ENCODE measurements at regions not wholly inside any gene's neighbourhood (a gene's known extent, or its start where the extent isn't known, plus 50 kb on each side); places are given as distances from the start of the nearest gene placed in this dataset.

DNA sequence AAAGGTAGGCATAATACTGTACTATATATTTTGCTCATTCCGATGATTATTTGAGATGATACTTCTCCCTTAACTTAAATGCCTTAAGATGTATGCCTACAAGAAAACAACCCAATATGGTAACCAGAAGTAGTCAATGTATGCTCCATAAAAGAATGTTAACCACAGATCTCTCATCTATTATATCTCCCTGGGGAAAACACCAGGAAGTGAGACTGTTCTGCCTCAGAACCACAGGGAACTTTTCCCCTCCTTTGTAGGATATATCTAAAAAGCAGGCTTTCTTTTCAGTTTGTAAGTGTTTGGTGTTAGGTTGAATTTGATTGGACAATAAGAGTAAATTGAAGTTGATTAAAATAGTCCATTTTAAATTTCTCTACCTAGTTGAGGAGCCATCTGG, 1160.5 kb upstream of the NXPH2 start:
- DNase-seq = no peak

DNA sequence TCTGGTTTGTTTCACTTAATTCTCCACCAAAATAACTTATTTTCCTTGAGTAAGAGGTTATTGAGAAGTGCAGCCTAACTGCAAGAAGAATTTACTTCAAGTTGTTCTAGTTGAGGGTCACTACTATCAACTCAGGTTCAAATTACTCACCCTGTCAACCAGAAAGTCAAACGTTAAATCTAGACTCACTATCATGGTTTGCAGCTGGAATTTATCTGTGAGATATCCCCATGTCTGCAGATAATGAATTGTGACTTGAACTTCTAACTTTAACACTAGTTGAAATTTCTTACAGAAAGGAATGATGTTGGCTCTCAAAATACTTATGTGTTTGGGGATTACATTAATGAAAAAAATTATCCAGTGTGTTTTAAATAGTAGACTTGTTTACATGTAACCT, 1145.7 kb upstream of the NXPH2 start:
- no peak for DNase-seq

DNA sequence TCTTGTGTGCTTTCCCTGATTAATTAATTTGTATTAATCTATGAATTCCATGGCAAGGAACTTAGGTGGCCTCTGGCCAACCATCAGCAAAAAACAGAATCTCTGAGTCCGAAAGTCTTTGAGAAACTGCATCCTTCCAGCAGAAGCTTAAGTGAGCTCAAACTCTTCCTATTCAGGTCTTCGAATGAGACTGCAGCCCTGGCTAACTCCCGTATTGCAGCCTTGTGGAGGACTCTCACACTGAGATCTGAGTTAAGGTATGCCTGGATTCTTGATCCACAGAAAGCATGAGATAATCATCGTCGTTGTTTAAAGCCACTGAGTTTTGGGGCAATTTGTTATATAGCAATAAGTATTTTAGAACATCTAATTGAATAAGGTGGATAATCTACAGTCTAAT, 1143.9 kb upstream of the NXPH2 start:
- DNase-seq = no peak

DNA sequence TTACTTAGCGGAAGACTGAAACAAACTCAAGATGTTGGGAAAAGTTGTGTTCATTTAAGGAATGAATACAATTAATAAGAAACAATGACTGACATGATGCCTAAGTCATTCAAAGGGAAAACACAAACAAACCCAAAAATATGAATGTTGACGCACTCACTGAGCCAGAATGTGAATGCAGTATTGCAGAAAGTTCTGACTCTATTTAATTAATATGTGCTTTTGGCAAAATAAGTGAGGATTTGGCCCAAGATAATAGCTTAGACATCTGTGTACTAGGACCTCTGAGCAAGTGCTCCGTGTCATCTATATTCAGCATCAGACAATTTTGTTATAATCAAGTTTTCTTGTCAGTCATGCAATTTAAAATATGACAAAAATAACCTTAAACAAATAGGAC, 1138.8 kb upstream of the NXPH2 start:
- no peak for DNase-seq

DNA sequence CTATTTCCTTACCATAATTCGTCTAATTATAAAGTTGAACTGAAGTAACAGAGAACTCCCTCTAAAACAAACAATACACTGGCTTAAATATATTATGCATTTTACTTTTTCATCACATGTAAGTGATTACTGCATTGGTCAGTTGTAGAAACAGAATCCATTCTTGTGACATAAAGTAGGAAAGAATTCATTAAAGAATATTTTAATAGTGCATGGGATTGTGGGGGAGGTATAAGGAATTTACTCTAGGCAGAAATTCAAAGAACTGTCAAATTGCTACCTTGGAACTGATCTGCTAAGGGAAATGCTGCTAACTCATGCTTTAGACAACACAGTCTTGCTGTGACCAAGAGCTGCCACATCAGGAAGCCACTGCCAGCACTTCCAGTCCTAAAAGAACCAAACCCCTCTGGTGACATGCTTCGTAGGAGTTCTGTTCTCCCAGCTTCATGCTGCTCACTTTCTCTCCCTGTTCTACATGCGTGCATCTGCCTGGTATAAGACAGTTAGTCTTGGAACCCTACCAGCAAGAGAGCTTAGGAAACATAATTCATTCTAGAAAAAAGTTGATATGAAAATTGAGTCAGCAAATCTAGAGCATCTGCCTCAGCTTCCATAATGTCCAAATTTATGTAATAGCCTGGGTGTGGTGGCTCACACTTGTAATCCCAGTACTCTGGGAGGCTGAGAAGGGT, 1137.6 kb upstream of the NXPH2 start:
- no peak for DNase-seq

DNA sequence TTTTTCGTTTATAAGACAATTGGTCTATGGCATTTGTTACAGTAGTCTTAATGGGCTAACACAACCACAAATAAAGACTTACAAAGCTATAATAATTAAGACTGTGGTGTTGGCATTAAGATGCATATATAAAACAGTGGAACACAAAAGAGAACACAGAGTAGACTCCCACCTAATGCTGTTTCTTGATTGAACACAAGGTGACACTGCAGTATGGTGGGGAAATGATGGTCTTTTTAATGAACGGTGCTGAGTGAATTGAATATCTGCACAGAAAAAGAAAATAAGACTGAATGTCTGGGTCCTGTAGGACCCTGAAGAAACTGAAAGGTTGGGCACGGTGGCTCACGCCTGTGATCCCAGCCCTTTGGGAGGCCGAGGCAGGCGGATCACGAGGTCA, 1136.6 kb upstream of the NXPH2 start:
- no peak for DNase-seq

DNA sequence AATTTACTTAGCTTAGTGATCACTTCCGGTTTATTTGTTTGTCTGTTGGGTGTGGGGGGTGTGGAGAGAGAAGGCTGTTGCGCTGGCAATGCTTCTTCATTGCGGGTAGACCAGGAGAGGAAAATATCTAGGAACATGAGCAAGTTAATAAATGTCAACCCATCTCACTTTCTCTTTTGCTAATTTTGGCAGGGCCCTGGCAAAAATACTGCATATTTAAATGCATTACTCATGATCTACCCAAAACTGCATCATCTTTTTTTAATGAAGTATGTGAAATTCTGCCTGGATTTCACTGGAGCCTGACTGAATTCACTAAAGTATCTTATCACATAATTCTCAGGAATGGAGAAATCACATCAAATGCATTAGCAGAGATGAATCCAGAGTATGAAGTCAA, 1131.0 kb upstream of the NXPH2 start:
- DNase-seq = no peak

DNA sequence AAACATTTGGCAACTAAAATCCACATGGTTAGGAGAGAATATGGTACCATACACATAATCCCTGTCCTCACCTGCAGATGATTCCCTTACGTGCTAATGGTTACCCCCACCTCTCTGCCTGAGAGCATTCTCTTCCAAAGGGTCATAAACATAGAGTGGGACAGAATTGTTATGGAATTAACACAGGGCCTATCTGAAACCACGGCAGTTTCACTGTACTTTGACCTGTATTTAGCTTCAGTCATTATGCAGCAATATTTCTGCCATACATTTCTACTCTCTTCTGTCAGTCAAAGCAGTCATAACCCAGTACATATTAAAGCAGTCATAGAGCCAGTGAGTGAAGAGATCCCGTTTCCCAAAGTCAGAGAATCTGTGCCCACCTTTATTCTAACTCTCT, 1128.9 kb upstream of the NXPH2 start:
- DNase-seq = no peak

DNA sequence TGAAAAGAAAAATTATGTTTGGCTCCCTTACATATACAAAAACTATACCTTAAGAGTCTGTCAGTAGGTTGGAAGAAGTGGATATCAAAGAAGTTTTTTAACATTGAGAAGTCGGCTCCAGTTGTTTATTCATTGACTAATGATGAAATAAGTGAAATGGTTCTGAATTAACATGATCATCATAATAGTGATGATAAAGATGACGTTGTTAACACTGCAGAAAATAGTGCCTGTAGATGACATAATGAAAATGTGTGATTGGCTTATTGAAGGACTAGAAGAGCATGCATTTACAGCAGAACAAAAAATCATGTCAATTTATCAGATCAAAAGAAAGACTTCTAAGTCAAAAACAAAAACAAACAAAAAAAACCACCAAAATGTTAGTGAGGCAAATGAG, 1125.4 kb upstream of the NXPH2 start:
- DNase-seq = no peak

DNA sequence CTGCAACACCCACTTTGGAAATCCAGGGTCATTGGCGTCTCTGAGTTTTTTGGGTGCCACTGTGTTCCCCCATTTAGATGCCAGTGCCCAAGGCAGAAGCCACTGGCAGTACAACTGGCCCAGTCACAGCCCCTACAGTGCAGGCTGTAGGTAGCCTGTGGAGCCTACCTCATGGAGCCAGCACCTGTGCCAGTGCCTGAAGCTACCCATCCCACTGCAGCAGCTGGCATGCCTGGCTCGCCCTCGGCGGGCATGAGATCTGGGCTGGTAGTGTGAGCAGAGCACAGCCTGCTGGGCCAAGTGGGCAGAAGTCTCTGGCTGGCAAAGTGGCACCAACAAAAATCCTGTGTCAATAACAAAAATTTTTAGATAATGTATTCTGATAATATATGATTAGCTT, 1111.4 kb upstream of the NXPH2 start:
- DNase-seq = no peak

DNA sequence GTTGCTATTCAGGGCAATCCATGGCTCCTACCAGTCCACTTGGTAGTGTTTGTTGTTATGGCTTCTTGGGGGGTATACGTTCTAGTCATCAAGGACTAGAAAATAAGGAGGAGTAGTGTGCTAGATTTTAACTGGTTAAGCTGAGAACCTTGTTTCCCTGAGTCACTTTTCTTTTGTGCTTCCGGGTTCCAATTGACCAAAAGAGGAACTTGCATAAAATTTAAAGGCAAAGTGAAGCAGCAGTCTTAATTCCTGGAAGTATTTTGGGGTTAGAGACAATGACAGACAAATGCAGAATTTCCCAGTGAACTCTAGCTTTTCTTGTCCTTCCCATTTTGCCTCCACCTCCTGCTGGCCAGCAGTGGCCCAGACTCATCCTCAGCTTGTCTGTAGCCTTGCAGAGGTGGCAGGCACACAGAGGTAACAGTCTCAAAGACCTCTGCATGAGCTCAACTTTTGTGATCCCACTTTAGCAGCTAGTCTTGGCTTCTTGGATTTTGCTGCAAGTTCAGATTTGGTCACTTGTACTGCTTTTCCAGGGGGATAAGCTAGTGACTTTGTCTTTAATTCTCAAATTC, 1105.8 kb upstream of the NXPH2 start:
- DNase-seq = no peak

DNA sequence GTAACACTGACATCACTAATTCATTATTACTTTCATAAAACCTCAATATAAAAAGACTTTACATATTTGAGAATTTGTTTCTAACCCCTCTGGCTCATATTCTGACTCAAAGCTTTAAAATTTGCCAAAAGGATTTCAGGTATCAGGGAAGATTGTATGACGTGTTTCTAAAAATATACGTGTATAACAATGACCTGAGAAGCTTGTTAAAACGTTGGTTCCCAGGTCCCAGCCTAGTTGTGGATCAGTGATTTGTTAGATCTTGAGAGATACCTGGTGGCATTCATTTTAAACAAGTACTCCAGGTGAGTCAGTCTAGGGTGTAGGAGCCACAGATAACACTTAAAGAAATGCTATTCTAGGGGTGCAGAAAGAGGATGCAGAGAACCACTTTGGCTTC, 1096.8 kb upstream of the NXPH2 start:
- no peak for DNase-seq

DNA sequence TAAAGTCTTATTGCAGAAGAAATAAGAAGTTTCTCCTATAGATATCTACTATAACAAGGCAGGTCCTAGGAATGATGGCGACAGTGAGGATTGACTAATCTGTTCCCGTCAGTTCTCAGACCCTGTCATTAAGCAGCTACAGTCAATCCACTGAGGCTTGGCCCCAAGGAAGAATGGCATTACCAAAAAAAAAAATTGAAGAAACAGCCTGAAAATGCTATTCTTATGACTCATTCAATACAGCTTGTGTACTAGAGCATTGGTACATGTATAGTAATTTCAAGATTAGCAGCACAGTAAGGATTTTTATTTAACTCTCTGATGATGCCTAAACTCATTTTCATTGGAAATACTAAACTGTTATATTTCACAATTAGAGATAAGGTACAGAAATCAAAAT, 1096.1 kb upstream of the NXPH2 start:
- DNase-seq = no peak

DNA sequence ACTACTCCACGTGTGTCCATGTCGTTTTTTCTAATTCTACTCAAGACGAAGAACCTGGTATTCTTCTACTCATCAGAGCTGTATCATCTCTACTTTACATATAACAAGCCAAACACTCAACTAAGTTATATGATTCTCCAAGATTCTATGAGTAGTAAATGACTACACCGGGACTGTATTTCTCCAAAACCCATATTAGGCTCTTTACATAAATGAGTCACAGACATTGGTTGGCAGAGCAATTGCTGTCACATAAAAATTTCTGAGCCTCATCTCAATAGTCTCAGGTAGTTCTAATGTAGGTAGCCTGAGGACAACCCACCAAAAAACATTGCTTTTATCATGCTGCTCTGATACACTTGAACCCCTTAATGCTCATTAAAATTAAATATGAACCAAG, 1092.3 kb upstream of the NXPH2 start:
- DNase-seq = no peak

DNA sequence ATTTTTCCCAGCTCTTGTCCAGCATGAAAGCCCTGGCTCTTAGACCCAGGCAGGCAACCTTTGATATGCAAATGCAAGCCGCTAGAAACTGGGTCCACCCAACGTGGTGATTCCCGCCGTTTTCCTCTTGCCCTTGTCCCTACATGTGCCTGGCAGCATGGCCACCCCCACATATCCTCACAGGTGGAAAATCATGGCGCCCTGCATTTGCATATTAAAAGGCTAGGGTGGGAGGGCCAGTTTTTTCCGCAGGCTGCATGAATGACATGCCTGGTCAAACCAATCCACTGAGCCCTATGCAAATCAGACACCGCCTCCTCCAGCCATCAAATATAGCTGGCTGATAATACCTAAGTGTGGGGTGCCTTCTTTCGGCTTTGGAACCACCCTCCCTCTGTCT, 1091.8 kb upstream of the NXPH2 start:
- DNase-seq = no peak

DNA sequence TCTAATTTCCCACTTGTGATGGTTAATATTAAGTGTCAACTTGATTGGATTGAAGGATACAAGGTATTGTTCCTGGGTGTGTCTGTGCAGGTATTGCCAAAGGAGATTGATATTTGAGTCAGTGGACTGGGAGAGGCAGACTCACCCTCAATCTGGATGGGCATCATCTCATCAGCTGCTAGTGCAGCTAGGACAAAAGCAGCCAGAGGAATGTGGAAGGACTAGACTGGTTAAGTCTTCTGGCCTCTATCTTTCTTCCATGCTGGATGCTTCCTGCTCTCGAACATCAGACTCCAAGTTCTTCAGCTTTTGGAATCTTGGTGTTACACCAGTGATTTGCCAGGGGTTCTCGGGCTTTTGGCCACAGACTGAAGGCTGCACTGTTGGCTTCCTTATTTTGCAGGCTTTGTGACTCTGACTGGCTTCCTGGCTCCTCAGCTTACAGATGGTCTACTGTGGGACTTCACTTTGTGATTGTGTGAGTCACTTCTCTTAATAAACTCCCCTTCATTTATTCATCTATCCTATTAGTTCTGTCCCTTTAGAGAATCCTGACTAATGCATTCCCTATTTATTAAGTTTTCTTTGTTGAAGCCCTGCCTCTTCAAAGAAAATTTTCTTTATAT, 1087.5 kb upstream of the NXPH2 start:
- no peak for DNase-seq

DNA sequence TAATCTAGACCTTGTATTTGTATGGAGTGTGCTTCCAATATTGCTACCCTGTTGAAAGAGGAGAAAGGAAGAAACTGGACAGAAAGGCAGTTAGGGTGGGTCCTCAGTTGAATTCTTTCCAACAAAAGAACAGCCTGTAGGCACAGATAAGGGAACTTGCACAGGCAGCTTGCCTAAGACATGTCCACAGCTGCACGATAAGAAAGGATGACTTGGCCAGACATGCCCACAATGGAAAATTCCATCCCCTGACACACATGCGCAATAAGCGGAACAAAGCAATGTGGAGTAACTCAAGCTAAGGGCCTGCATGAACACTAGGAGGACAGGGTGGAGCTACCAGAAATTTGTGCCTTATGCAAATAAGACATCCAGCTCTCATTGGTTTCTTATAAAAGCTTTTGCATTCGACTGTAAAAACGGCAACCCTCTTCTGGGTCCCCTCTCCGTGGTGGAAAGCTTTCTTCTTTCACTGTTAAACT, 1084.7 kb upstream of the NXPH2 start:
- DNase-seq = no peak

DNA sequence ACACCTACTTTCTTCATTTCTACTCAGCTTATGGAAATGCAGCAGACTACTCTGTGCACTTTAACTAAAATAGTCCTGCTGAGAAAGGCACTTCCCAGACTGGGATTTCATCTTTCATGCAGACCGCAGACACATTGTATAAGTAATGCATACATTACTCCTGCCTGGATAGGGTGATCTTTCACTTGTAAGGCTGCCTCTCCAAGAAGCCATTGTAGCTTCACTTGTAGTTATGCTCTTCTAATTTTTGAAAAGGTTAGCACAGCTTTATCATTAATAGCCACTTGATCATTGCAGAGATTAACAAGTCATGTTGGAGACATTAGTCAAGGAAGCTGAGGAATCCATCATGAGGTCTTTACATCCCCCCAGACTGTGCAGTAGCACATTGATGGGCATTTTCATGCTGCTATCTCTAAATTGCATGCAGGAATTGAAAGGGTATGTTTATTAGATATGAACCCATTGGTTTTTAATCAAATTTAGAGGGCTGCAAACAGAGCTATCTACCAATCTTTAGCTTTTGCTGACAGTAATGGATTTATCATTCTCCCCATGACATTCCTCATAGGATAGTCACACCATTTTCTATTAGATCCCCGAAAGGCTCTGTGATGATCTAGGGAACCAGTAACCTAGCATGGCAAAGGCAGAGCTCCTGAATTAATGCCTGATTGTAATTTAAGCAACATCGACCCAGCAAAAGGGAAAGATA, 1074.7 kb upstream of the NXPH2 start:
- DNase-seq = no peak

DNA sequence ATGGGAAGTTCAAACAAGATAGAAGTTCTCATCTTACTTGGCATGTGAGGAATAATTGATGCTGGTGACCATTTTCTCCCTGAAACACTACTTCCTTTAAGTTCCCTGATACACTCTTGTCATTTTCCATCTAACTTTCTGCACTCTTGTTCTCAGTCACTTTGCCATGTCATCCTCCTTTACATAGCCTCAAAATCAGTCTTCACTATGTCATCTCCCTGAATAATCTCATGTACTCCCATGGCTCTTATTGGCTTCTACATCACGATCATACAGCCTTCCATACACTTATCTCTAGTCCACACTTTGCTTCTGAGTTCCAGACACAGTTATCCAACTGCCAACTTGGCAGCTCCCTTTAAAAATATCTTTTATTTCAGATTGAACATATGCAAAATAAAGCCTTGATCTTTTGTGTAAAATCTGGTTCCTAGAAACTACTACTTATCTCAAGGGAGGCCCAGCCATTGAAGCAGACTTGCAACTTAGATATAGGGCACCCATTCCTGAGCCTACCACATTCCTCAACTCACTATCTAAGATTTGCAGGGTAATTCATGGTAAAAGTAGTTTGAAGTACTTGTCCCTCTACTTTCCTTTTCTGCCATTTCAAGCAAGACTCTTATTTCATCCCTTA, 1070.2 kb upstream of the NXPH2 start:
- no peak for DNase-seq

DNA sequence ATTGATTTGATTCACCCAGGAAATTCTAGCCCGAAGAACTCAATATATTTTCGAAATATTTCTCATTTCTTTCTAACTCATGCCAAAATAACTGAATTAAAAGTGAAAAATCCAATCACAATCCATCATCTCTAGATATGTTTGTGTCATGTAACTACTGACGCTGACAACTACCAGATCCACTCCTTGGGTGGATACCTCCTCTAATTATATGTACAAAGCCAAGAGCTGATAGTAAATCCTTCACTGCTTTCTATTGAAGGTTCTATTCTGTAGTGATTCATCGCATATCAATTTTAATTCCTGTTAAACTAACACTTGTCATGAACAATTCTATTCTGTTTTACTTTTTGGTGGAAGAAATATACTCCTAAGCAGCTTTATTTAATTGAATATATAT, 1056.6 kb upstream of the NXPH2 start:
- no peak for DNase-seq

DNA sequence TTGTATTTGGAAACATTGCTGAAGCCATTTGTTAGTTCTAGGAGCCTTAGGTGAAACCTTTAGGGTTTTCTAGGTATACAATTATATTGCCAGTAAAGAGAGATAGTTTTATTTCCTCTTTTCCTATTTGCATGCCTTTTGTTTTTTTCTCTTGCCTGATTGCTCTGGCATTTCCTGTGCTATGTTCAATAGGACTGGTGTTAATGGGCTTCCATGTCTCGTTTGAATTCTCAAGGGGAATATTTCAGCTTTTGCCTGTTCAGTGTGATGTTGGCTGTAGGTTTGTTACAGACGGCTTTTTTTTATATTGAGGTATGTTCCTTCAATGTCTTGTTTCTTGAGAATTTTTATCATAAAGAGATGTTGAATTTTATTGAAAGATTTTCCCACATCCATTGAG, 1054.9 kb upstream of the NXPH2 start:
- DNase-seq = no peak

DNA sequence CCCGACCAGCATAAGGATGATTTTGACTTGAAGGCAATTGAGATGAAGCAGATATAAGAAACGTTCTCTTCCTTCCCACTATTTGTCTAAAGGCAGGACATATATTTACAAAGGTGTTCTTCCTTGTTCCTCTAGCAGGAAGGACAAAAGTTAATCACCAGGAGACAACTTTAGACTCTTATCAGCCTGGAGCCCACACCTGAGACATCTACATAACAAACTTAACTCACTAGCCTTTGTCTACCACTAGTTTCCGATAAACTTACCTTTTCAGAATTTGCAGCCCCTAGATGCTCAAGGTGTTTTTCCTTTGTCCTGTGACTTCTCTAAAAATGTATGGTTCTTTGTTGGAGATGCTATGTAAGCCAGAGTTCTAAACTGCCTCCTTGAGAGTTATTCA, 1047.8 kb upstream of the NXPH2 start:
- no peak for DNase-seq

DNA sequence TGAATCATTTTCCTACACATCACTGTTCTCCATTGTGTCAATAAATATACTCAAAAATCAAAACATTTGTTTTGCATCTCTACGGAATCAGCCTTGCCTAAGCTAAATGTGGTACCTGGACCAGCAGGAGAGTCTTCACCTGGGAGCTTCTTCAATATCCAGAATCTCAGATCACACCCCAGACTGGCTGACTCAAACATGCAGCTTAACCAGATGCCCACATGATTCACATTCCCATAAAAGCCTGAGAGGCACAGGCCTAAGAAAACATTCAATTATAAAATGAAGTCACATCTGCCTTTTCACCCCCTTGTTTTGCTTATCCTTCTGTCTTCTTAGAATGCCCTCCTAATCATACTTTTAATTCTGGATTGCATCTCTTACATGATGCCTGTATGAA, 1045.5 kb upstream of the NXPH2 start:
- no peak for DNase-seq

Measured in hippocampal formation (tissue), 2 donors.